CD14-positive monocyte (primary cell): ENCODE measurements at regions not wholly inside any gene's neighbourhood (a gene's known extent, or its start where the extent isn't known, plus 50 kb on each side); places are given as distances from the start of the nearest gene placed in this dataset.

Source experiments
- DNase-seq, 3 donors: peaks; one replicate each; pipeline ENCODE4 v3.0.0-alpha.2; 2011 to 2022
- H2AFZ ChIP-seq: 2 replicates; pipeline ENCODE4 v1.6.0; 2012; ENCODE audit warnings: mild to moderate bottlenecking, low read depth, low read length, inconsistent platforms; ENCODE audit not compliant: insufficient read depth, poor library complexity, severe bottlenecking
- H3K27ac ChIP-seq, 2 donors: 1 replicate in 1 of 2; 2 replicates in 1 of 2; pipeline ENCODE4 v1.5.1; 2012 to 2013; ENCODE audit warnings: low read length in 2 of 2, control low read depth in 1 of 2, inconsistent platforms in 1 of 2, low read depth in 1 of 2, mild to moderate bottlenecking in 1 of 2
- H3K27me3 ChIP-seq, 2 donors: one replicate each; pipeline versions ENCODE4 v1.6.0 to v1.6.1; 2011 to 2013; ENCODE audit warnings: low read length in 2 of 2; ENCODE audit not compliant: control insufficient read depth in 2 of 2, insufficient read depth in 2 of 2
- H3K36me3 ChIP-seq, 2 donors: replicated peaks in 1 of 2; 1 replicate in 1 of 2; 2 replicates in 1 of 2; pipeline versions ENCODE4 v1.5.1 to v1.6.1; 2012 to 2013; ENCODE audit warnings: low read length in 2 of 2, control low read depth in 1 of 2, inconsistent platforms in 1 of 2, mild to moderate bottlenecking in 1 of 2; ENCODE audit not compliant: insufficient read depth in 2 of 2, control insufficient read depth in 1 of 2
- H3K4me1 ChIP-seq, 2 donors: 1 replicate in 1 of 2; 2 replicates in 1 of 2; pipeline versions ENCODE4 v1.5.1 to v1.6.1; 2012 to 2013; ENCODE audit warnings: low read length in 2 of 2, control low read depth in 1 of 2, inconsistent platforms in 1 of 2, mild to moderate bottlenecking in 1 of 2, moderate library complexity in 1 of 2; ENCODE audit not compliant: insufficient read depth in 2 of 2, control insufficient read depth in 1 of 2
- H3K4me2 ChIP-seq: replicated peaks from 2 replicates; pipeline ENCODE3; 2012; ENCODE audit warnings: low read length, moderate library complexity, mild to moderate bottlenecking; ENCODE audit not compliant: poor library complexity, severe bottlenecking; ENCODE audit errors: extremely low read depth
- H3K4me3 ChIP-seq, 3 experiments: fragments of 200-600 bp in 1 of 3; sonication (generic) in 1 of 3; replicated peaks in 1 of 3; 1 replicate in 2 of 3; 2 replicates in 1 of 3; pipeline ENCODE4 v1.5.1; 2011 to 2013; ENCODE audit warnings: low read length in 3 of 3, mild to moderate bottlenecking in 3 of 3, control low read depth in 2 of 3, low read depth in 2 of 3, inconsistent platforms in 1 of 3, moderate library complexity in 1 of 3
- H3K79me2 ChIP-seq: 2 replicates; pipeline ENCODE4 v1.6.0; 2012; ENCODE audit warnings: mild to moderate bottlenecking, control low read depth, inconsistent platforms, low read length, moderate library complexity; ENCODE audit not compliant: insufficient read depth
- H3K9ac ChIP-seq: 2 replicates; pipeline ENCODE4 v1.6.0; 2017; ENCODE audit warnings: low read length, mild to moderate bottlenecking; ENCODE audit not compliant: insufficient read depth, poor library complexity, severe bottlenecking
- H3K9me3 ChIP-seq, 2 donors: replicated peaks in 1 of 2; 1 replicate in 1 of 2; 2 replicates in 1 of 2; pipeline versions ENCODE4 v1.5.1 to v1.6.1; 2012 to 2013; ENCODE audit warnings: low read length in 2 of 2, control low read depth in 1 of 2; ENCODE audit not compliant: control insufficient read depth in 1 of 2, insufficient read depth in 1 of 2
- H4K20me1 ChIP-seq: 2 replicates; pipeline ENCODE4 v1.6.0; 2012; ENCODE audit warnings: mild to moderate bottlenecking, low read length, control low read depth, moderate library complexity; ENCODE audit not compliant: insufficient read depth
- H3K27ac Mint-ChIP-seq, 7 donors: one replicate each; pipeline ENCODE4 v1.8.0; 2020; ENCODE audit warnings: mild to moderate bottlenecking in 7 of 7, mixed read lengths in 7 of 7, moderate library complexity in 6 of 7, inconsistent platforms in 2 of 7
- H3K27me3 Mint-ChIP-seq, 3 donors: one replicate each; pipeline ENCODE4 v1.8.0; 2021 to 2022; ENCODE audit warnings: low read depth in 3 of 3, mild to moderate bottlenecking in 3 of 3, mixed read lengths in 3 of 3, moderate library complexity in 3 of 3, inconsistent platforms in 1 of 3
- H3K36me3 Mint-ChIP-seq, 2 donors: one replicate each; pipeline ENCODE4 v1.8.0; 2020; ENCODE audit warnings: mixed read lengths in 2 of 2, inconsistent platforms in 1 of 2, mild to moderate bottlenecking in 1 of 2
- H3K4me1 Mint-ChIP-seq: one replicate; pipeline ENCODE4 v1.8.0; 2020; ENCODE audit warnings: mild to moderate bottlenecking, mixed read lengths
- H3K4me3 Mint-ChIP-seq, 2 donors: one replicate each; pipeline ENCODE4 v1.8.0; 2020; ENCODE audit warnings: mild to moderate bottlenecking in 2 of 2, mixed read lengths in 2 of 2, moderate library complexity in 1 of 2
- H3K9me3 Mint-ChIP-seq, 7 donors: one replicate each; pipeline ENCODE4 v1.8.0; 2020 to 2022; ENCODE audit warnings: mixed read lengths in 7 of 7, mild to moderate bottlenecking in 6 of 7, moderate library complexity in 6 of 7, inconsistent platforms in 2 of 7
- CTCF ChIP-seq: fragments of 200-600 bp; IDR thresholded peaks from one replicate; pipeline ENCODE4 v1.8.0; 2022; ENCODE audit warnings: antibody characterized with exemption, mild to moderate bottlenecking
- WGBS: methylation state at CpG from one replicate; pipeline ENCODE4 v1.1.5; 2013; ENCODE audit warnings: missing lambda C conversion rate; ENCODE audit not compliant: insufficient coverage; 5-methylcytosine and 5-hydroxymethylcytosine counted together
- intact Hi-C, 2 donors: fragments of 100-400 bp; cut with micrococcal nuclease; formaldehyde crosslinking; loops; one replicate each; pipeline versions ENCODE4 v1.15.0 to v1.15.1; 2023

DNA sequence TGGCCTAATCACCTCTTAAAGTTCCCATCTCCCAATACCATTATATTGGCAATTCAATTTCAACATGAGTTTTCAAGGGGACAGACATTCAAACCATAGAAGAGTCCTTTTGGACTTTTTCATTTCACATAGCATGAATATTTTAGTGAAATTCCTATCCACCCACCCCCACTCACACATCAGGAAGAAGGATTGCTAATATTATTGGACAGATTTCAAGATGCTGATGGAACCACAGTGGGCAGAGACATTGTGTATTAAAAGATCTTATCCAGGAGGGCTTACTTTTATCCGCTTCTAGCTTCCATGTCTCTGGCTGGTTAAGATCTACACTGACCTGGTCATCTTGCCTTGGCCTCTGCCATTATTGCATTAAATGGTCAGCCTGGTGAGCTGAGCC lies 297.4 kb upstream of the ACVR2A start:
- TF ChIP-seq CTCF, result no peak
- H3K4me1 ChIP-seq, result no peaks in the 10 kb centered on the region
- H3K79me2 ChIP-seq, result no peaks in the 10 kb centered on the region
- no peak for DNase-seq
- H3K9me3 ChIP-seq, result no peaks in the 10 kb centered on the region
- H3K27me3 Mint-ChIP-seq, result no peaks in the 10 kb centered on the region
- H2AFZ ChIP-seq, result no peak overlapping the region
- 100% methylated on average over 1 of the region's 1 CpG for WGBS
- peaks cover 0 to 4% (median 2%) of the 10 kb centered on the region in 7 donors for H3K9me3 Mint-ChIP-seq
- H3K4me3 Mint-ChIP-seq, result no peak overlapping the region
- peaks cover under 1% of the 10 kb centered on the region for H3K4me1 Mint-ChIP-seq
- H4K20me1 ChIP-seq, result no peaks in the 10 kb centered on the region
- H3K27ac ChIP-seq, result no peak overlapping the region
- no peaks in the 10 kb centered on the region for H3K27me3 ChIP-seq
- H3K36me3 Mint-ChIP-seq, result peaks cover 0 to 2% of the 10 kb centered on the region in 2 donors
- H3K36me3 ChIP-seq, result no peaks in the 10 kb centered on the region
- H3K9ac ChIP-seq, result no peak overlapping the region
- no peak overlapping the region for H3K27ac Mint-ChIP-seq
- intact Hi-C loops, result no loop called here
- H3K4me2 ChIP-seq, result no peak overlapping the region
- no peak overlapping the region for H3K4me3 ChIP-seq

GRCh38 chr2:147546109-147546508 lies 298.7 kb upstream of the ACVR2A start:
- Histone ChIP-seq H3K9ac (no peak overlapping the region), H3K27ac (no peak overlapping the region), H2AFZ (no peak overlapping the region), H3K27me3 (no peaks in the 10 kb centered on the region), H3K9me3 (no peaks in the 10 kb centered on the region), H3K4me3 (no peak overlapping the region), H3K4me2 (no peak overlapping the region), H3K79me2 (no peaks in the 10 kb centered on the region), H3K36me3 (no peaks in the 10 kb centered on the region), H3K4me1 (peaks cover 3 to 7% of the 10 kb centered on the region in 2 donors), H4K20me1 (no peaks in the 10 kb centered on the region)
- Mint-ChIP-seq H3K4me1 (peaks cover 7% of the 10 kb centered on the region), H3K27me3 (no peaks in the 10 kb centered on the region), H3K27ac (no peak overlapping the region), H3K36me3 (peaks cover 0 to 2% of the 10 kb centered on the region in 2 donors), H3K9me3 (peaks cover 0 to 8% (median 3%) of the 10 kb centered on the region in 7 donors), H3K4me3 (no peak overlapping the region)
- TF ChIP-seq CTCF, result no peak
- 100% methylated on average over 1 of the region's 1 CpG for WGBS
- intact Hi-C loops, result no loop called here
- no peak for DNase-seq
